GM12878 (cell line): ENCODE measurements at regions not wholly inside any gene's neighbourhood (a gene's known extent, or its start where the extent isn't known, plus 50 kb on each side); places are given as distances from the start of the nearest gene placed in this dataset.

ENCODE experiments used
- ATAC-seq: fragments of 200-7000 bp; cut with Tn5 transposase; 3 replicates; pipeline ENCODE4 v1.9.1; 2020; ENCODE audit warnings: mild to moderate bottlenecking, moderate library complexity
- BruUV-seq: library from RNA; stranded (reverse); fragments of 400-500 nt; replicated peaks from 2 replicates; lab custom pipeline; 2021; lab: Mats Ljungman, UMichigan
- CTCF ChIA-PET: fragments of 300-600 bp; sonication (Branson Sonifier 250); formaldehyde crosslinking; extraction: SDS; loops from one replicate; lab custom pipeline; 2021; ENCODE audit warnings: inconsistent platforms; lab: Yijun Ruan, JAX
- POLR2A ChIA-PET: fragments of 350-600 bp; formaldehyde crosslinking; extraction: SDS; loops from one replicate; lab custom pipeline; 2021; ENCODE audit warnings: inconsistent platforms; lab: Charles Lee
- RAD21 ChIA-PET: fragments of 300-600 bp; sonication (Branson Sonifier 250); formaldehyde crosslinking; loops from one replicate; lab custom pipeline; 2023; ENCODE audit warnings: antibody characterized with exemption; ENCODE audit not compliant: unreplicated experiment; lab: Charles Lee
- SMC1A ChIA-PET: fragments of 300-600 bp; sonication (Branson Sonifier 250); formaldehyde crosslinking; loops from one replicate; lab custom pipeline; 2023; ENCODE audit not compliant: unreplicated experiment, uncharacterized antibody; lab: Charles Lee
- DNase-seq: peaks from one replicate; pipeline ENCODE4 v3.0.0-alpha.2; 2011; ENCODE audit warnings: low read depth, low spot score
- FAIRE-seq: peaks from 3 replicates; lab custom pipeline; 2011; peaks lifted over from hg19 to GRCh38; lab: Jason Lieb, UNC
- H2AFZ ChIP-seq: 2 replicates; pipeline ENCODE4 v1.6.0; 2011; ENCODE audit warnings: low read depth, low read length, control low read depth; ENCODE audit not compliant: control insufficient read depth
- H3K27ac ChIP-seq: 2 replicates; pipeline ENCODE4 v1.5.1; 2011; ENCODE audit warnings: control low read depth; ENCODE audit not compliant: control insufficient read depth, insufficient read depth
- H3K27me3 ChIP-seq, 2 experiments: replicated peaks in 1 of 2; 2 replicates each; pipeline versions ENCODE4 v1.6.0 to v1.6.1; 2011; ENCODE audit warnings: low read length in 1 of 2; ENCODE audit not compliant: control insufficient read depth in 2 of 2, insufficient read depth in 2 of 2
- H3K36me3 ChIP-seq, 2 experiments: 2 replicates each; pipeline ENCODE4 v1.5.1; 2011; ENCODE audit warnings: low read length in 1 of 2; ENCODE audit not compliant: control insufficient read depth in 2 of 2, insufficient read depth in 2 of 2
- H3K4me1 ChIP-seq: 2 replicates; pipeline ENCODE4 v1.6.1; 2011; ENCODE audit warnings: mild to moderate bottlenecking, low read length, moderate library complexity, mixed read lengths; ENCODE audit not compliant: control insufficient read depth, insufficient read depth
- H3K4me2 ChIP-seq: 2 replicates; pipeline ENCODE4 v1.6.0; 2011; ENCODE audit warnings: control low read depth; ENCODE audit not compliant: control insufficient read depth, insufficient read depth
- H3K4me3 ChIP-seq: fragments of 200-600 bp; sonication (generic); 2 replicates; pipeline ENCODE4 v1.5.1; 2016
- H3K79me2 ChIP-seq: 2 replicates; pipeline ENCODE4 v1.6.0; 2011; ENCODE audit warnings: low read length; ENCODE audit not compliant: control insufficient read depth, insufficient read depth
- H3K9ac ChIP-seq: 2 replicates; pipeline ENCODE4 v1.8.0; 2011; ENCODE audit warnings: low read length, control low read depth, mixed read lengths; ENCODE audit not compliant: control insufficient read depth, insufficient read depth
- H3K9me3 ChIP-seq: replicated peaks from 3 replicates; pipeline ENCODE4 v1.5.1; 2011; ENCODE audit warnings: mild to moderate bottlenecking, low read length; ENCODE audit not compliant: control insufficient read depth, insufficient read depth
- H4K20me1 ChIP-seq: 2 replicates; pipeline ENCODE4 v1.6.0; 2011; ENCODE audit not compliant: control insufficient read depth, insufficient read depth
- BCL11A ChIP-seq: IDR thresholded peaks from 2 replicates; pipeline ENCODE4 v1.6.1; 2011; ENCODE audit warnings: low read depth, low read length
- CHD4 ChIP-seq: fragments of 200-600 bp; sonication (generic); IDR thresholded peaks from 2 replicates; pipeline ENCODE4 v1.6.1; 2016; ENCODE audit warnings: mild to moderate bottlenecking
- JUNB ChIP-seq: IDR thresholded peaks from 2 replicates; pipeline ENCODE4 v1.6.1; 2016; ENCODE audit warnings: antibody characterized with exemption, mild to moderate bottlenecking
- MEF2A ChIP-seq: IDR thresholded peaks from 2 replicates; pipeline ENCODE4 v1.6.1; 2011; ENCODE audit warnings: low read depth, mild to moderate bottlenecking, low read length, moderate library complexity; ENCODE audit not compliant: insufficient read depth
- MEF2B ChIP-seq: fragments of 450-650 bp; IDR thresholded peaks from 2 replicates; pipeline ENCODE4 v1.6.1; 2018; ENCODE audit warnings: mild to moderate bottlenecking, moderate library complexity; ENCODE audit not compliant: partially characterized antibody, poor library complexity, severe bottlenecking
- PAX8 ChIP-seq: fragments of 450-650 bp; IDR thresholded peaks from 2 replicates; pipeline ENCODE4 v1.6.1; 2017; ENCODE audit warnings: mild to moderate bottlenecking, moderate library complexity
- POLR2AphosphoS2 ChIP-seq: IDR thresholded peaks from 2 replicates; pipeline ENCODE4 v1.6.1; 2011; ENCODE audit warnings: low read depth, mild to moderate bottlenecking, low read length, improper control_type of control experiment, moderate library complexity
- POU2F2 ChIP-seq: IDR thresholded peaks from 3 replicates; pipeline ENCODE4 v1.6.1; 2011; ENCODE audit warnings: low read depth, mild to moderate bottlenecking, low read length, borderline replicate concordance
- RBBP5 ChIP-seq: fragments of 200-600 bp; sonication (generic); conservative IDR thresholded peaks from 2 replicates; pipeline ENCODE4 v1.6.1; 2016
- RFX5 ChIP-seq: IDR thresholded peaks from 2 replicates; pipeline ENCODE4 v1.6.1; 2011; ENCODE audit warnings: low read depth, low read length, improper control_type of control experiment
- SPI1 ChIP-seq: IDR thresholded peaks from 2 replicates; pipeline ENCODE4 v1.6.1; 2011; ENCODE audit warnings: low read depth, mild to moderate bottlenecking, low read length, moderate library complexity, borderline replicate concordance; ENCODE audit not compliant: insufficient read depth
- STAT3 ChIP-seq: IDR thresholded peaks from 2 replicates; pipeline ENCODE4 v1.6.1; 2011; ENCODE audit warnings: low read depth, low read length, improper control_type of control experiment
- TBL1XR1 ChIP-seq: IDR thresholded peaks from 2 replicates; pipeline ENCODE4 v1.6.1; 2012; ENCODE audit warnings: low read depth, low read length, improper control_type of control experiment
- WGBS: methylation state at CpG from one replicate; pipeline ENCODE4 v1.1.6; 2016; ENCODE audit warnings: low lambda C conversion rate; ENCODE audit not compliant: insufficient replicate concordance, insufficient coverage; ENCODE audit errors: missing lambda C conversion rate; 5-methylcytosine and 5-hydroxymethylcytosine counted together
- in situ Hi-C: fragments of 300-500 bp; cut with MboI; formaldehyde crosslinking; loops from 9 replicates; pipeline ENCODE4 v1.14.3; 2018; ENCODE audit warnings: mixed read lengths
- intact Hi-C: fragments of 100-400 bp; cut with micrococcal nuclease; formaldehyde crosslinking; loops from one replicate; pipeline ENCODE4 v1.14.2; 2022; ENCODE audit not compliant: unreplicated experiment
- TF ChIP-seq, protein P1 (sequence below): fragments of 450-650 bp; IDR thresholded peaks from 2 replicates; pipeline ENCODE4 v1.6.1; 2018; ENCODE audit warnings: mild to moderate bottlenecking, low read depth, moderate library complexity; ENCODE audit not compliant: partially characterized antibody

GRCh38 chr12:16891673-16892072 is 285.7 kb upstream of the LMO3 start (continued):
- TF ChIP-seq, protein P1, sequence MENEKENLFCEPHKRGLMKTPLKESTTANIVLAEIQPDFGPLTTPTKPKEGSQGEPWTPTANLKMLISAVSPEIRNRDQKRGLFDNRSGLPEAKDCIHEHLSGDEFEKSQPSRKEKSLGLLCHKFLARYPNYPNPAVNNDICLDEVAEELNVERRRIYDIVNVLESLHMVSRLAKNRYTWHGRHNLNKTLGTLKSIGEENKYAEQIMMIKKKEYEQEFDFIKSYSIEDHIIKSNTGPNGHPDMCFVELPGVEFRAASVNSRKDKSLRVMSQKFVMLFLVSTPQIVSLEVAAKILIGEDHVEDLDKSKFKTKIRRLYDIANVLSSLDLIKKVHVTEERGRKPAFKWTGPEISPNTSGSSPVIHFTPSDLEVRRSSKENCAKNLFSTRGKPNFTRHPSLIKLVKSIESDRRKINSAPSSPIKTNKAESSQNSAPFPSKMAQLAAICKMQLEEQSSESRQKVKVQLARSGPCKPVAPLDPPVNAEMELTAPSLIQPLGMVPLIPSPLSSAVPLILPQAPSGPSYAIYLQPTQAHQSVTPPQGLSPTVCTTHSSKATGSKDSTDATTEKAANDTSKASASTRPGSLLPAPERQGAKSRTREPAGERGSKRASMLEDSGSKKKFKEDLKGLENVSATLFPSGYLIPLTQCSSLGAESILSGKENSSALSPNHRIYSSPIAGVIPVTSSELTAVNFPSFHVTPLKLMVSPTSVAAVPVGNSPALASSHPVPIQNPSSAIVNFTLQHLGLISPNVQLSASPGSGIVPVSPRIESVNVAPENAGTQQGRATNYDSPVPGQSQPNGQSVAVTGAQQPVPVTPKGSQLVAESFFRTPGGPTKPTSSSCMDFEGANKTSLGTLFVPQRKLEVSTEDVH: no peak
- no peak for TF ChIP-seq STAT3
- TF ChIP-seq MEF2A: no peak

DNA sequence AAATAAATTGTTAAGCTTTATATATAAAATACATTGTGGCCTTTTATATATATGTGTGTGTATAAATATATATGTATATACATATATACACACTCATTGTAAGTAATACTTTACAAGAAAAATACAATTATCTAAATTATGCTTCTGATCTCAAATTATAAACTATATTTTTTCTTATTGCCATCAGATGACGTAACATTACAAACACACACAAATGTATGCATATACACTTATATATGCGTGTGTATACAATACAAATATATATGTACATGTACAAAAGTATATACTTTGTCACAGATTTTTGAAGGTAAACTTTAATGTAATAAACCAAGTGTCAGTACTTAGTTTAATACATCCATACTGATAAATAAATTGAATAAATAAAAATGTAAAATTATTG is 278.9 kb upstream of the LMO3 start:
- Histone ChIP-seq H3K36me3 (no peaks in the 10 kb centered on the region), H3K27me3 (no peaks in the 10 kb centered on the region), H3K9me3 (no peaks in the 10 kb centered on the region), H3K9ac (no peak overlapping the region), H2AFZ (no peak overlapping the region), H3K79me2 (no peaks in the 10 kb centered on the region), H4K20me1 (no peaks in the 10 kb centered on the region), H3K4me2 (no peak overlapping the region), H3K4me3 (no peak overlapping the region), H3K4me1 (no peaks in the 10 kb centered on the region), H3K27ac (no peak overlapping the region)
- ATAC-seq (no peak), DNase-seq (no peak), FAIRE-seq (no peak)
- CTCF ChIA-PET: interaction anchor here (0.7 kb wide), 1 partner anchor 29 kb away, joined by 3 read pairs; no protein-coding TSS in a partner anchor
- RAD21 ChIA-PET: interaction anchor here (1.5 kb wide), 2 partner anchors 26 to 55 kb away, joined by 3 read pairs; no protein-coding TSS in a partner anchor
- TF ChIP-seq SPI1: no peak
- TF ChIP-seq RFX5: no peak
- TF ChIP-seq BCL11A: no peak
- TF ChIP-seq RBBP5: no peak
- TF ChIP-seq JUNB: no peak
- no peak for TF ChIP-seq CHD4
- no peak for TF ChIP-seq MEF2B
- no peak for TF ChIP-seq PAX8
- no peak for TF ChIP-seq POLR2AphosphoS2
- no peak for TF ChIP-seq MEF2A
- no peak for TF ChIP-seq POU2F2
- no peak for TF ChIP-seq TBL1XR1
- intact Hi-C loops (no loop called here), in situ Hi-C loops (no loop called here)
- SMC1A ChIA-PET: interaction anchor here (0.8 to 1.6 kb wide), 4 partner anchors 9 to 56 kb away, joined by 3 to 10 read pairs (median 4); no protein-coding TSS in a partner anchor
- POLR2A ChIA-PET: no interaction called here
- whole genome bisulfite sequencing: 0% methylated on average over 2 of the region's 2 CpGs
- BruUV-seq: no TSS peak
